H54 (cell line): ENCODE measurements at regions not wholly inside any gene's neighbourhood (a gene's known extent, or its start where the extent isn't known, plus 50 kb on each side); places are given as distances from the start of the nearest gene placed in this dataset.
"Not testable (repeated sequence)": the region's sequence is repeated elsewhere in the genome, so short reads cannot be mapped to it uniquely, and the experiment has no call there.

ENCODE experiments used
- DNase-seq: peaks from one replicate; pipeline ENCODE4 v3.0.0; 2011; ENCODE audit warnings: low spot score, mixed read lengths; ENCODE audit not compliant: insufficient read length
- FAIRE-seq: peaks from 3 replicates; lab custom pipeline; 2011; peaks lifted over from hg19 to GRCh38; lab: Jason Lieb, UNC
- POLR2A ChIP-seq: IDR thresholded peaks from 2 replicates; pipeline ENCODE4 v1.6.1; 2011; ENCODE audit warnings: low read depth, mild to moderate bottlenecking, low read length

- no peak for TF ChIP-seq POLR2A
- FAIRE-seq (no peak), DNase-seq (no peak)
Observed at GRCh38 chr22:23466351-23466750, 113.7 kb downstream of the IGLL1 start.

DNA sequence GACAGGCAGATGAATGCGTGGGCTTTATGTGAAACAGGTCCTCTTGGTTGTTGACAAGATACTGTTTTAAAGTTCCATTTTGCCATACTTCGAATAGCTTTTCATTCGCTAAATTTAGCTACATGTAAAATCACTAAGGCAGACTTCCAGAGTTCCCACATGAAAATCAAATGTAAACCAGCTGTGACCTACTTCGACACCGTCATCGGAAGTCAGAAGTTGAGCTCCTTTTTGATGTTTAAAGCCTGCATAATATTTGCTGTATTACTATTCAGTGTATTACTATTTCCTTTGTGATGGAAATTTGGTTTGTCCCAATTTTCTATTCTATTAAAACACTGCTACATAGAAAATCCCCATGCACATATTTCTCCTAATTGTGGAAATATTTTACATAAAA, 115.3 kb downstream of the IGLL1 start:
- DNase-seq, FAIRE-seq: not testable (repeated sequence)

DNA sequence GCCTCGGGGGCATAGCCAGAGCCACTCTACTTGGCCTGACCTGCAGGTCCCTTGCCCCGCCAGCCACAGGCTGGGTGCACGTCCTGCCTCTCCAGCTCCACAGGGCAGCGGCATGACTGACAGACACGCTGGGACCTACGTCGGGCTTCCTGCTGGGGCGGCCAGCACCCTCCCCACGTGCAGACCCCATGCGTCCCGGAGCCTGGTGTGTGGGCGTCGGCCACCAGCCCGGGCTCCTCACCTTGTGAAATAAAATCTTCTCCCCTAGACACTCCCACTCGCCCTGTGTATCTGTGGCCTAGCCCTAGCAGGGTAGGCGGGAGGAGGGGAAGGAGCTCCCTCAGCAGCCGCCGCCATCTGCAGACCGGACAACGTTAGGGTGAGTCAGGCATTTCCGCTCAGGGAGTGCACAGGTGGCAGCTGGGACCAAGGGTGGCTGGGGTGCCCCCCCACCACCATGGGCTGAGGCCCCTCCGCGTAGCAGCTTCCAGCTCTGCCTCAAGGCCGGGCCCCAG, 119.5 kb downstream of the IGLL1 start:
- not testable (repeated sequence) for FAIRE-seq, DNase-seq

DNA sequence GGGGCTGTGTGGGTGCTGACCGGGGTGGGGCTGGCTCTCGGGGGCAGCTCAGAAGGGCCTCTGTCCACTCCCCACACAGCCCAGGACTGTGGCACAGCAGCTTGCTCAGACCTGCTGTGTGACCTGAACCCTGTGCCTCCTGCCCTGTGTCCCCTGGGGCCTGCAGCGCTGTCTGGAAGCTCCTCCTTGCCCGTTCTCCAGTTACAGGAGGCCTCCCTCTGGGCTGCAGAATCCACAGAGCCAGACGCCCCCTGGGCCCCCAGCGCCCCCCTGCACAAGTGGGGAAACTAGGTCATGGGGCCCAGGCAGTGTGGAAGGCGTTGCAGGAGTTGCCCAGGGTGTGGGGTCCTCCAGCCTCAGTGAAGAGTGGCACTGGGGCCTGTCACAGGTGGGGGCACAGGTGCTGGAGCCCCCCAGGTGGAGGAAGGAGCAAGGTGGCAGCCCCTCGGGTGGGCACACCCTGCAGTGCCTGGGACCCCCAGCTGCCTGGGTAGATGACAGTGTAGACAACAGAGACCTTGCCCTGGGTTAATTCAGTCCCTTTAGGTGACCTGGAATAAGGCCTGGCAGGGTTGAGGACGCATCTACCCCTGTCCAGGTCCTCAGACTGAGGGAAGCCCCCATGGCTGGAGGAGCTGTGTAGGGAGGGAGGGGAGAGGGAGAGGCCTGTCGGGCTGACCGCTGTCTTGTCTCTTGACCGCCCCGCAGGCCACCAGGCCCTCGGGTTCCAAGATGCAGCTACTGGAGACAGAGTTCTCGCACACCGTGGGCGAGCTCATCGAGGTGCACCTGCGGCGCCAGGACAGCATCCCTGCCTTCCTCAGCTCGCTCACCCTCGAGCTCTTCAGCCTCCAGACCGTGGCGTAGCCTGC, 120.2 kb downstream of the IGLL1 start:
- not testable (repeated sequence) for DNase-seq, FAIRE-seq

DNA sequence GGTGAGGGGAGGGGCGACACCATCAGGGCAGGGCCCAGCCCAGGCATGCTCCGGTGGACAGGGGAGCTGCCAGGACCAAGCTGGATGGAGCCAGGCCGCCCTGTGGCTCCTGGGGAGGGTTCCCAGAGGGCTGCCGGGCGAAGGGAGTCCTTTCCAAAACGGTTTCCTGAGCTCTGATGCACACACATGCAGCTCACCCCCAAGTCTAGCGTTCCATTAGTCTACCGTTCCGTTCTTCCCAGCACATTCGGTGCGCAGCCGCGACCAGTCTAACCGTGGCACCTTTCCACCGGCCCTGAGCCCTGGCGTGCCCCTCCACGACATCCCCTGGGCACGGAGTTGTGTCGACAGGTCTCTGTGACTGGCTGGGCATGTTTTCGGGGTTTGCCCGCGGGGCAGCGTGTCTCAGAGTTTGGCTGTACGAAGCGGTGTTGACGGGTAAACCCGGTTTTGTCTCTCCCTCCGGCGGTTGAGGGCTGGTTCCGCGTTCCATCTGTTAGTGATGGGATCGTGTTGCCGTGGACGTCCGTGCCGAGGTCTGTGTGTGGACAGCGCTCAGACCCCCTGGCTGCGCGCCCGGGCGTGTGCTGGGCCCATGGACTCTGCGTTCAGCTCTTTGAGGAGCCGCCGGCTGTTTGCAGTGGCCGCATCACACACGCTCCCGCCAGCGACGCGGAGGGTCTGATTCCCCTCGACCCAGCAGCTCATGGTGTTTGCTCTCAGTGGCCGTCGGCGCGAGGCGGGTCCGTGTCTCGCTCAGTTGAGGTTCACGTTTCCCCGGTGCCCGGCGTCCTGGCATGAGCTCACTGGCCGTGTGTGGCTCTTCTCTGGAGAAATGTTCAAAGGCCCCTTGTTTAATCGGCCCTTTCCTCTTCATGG, 121.2 kb downstream of the IGLL1 start:
- FAIRE-seq (no peak), DNase-seq (no peak)
- TF ChIP-seq POLR2A: no peak

GRCh38 chr22:23457380-23457985, 122.6 kb downstream of the IGLL1 start:
- no peak for FAIRE-seq
- no peak for DNase-seq
- no peak for TF ChIP-seq POLR2A

- DNase-seq, FAIRE-seq: not testable (repeated sequence)
Observed at GRCh38 chr22:23456666-23457379, 123.3 kb downstream of the IGLL1 start.

DNA sequence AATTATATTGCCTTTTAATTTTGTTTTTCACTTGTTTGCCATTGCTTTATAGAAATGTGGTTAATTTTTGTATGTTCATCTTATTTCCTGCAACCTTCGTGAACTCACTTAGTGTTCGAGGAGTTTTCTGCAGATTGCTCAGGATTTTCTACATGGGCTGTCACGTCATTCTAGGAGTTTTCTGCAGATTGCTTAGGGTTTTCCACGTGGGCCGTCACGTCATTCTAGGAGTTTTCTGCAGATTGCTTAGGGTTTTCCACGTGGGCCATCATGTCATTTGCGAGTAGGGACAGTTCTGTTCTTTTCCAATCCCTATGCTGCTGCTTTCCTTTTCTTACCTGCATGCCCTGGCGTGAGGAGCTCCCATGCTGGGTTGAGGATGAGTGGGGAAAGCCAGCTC, 125.7 kb downstream of the IGLL1 start:
- FAIRE-seq, DNase-seq: not testable (repeated sequence)

DNA sequence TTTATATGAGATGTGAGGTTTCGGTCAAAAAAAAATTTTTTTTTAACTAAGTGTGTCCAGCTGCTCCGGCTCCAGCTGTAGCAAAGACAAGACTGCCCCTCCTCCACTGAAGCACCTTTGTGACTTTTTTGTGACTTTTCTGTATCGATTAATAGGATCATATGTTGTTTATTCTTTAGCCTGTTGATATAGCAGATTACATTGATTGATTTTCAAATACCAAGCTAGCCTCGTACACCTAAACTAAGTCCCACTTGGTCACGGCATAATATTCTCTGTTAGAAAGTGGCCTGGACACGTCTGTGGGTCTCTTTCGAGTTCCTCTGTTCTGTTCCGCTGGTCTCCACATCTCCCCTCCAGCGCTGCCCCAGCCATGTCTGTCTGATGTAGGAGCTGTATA, 126.8 kb downstream of the IGLL1 start:
- FAIRE-seq (no peak), DNase-seq (no peak)
- TF ChIP-seq POLR2A: no peak

DNA sequence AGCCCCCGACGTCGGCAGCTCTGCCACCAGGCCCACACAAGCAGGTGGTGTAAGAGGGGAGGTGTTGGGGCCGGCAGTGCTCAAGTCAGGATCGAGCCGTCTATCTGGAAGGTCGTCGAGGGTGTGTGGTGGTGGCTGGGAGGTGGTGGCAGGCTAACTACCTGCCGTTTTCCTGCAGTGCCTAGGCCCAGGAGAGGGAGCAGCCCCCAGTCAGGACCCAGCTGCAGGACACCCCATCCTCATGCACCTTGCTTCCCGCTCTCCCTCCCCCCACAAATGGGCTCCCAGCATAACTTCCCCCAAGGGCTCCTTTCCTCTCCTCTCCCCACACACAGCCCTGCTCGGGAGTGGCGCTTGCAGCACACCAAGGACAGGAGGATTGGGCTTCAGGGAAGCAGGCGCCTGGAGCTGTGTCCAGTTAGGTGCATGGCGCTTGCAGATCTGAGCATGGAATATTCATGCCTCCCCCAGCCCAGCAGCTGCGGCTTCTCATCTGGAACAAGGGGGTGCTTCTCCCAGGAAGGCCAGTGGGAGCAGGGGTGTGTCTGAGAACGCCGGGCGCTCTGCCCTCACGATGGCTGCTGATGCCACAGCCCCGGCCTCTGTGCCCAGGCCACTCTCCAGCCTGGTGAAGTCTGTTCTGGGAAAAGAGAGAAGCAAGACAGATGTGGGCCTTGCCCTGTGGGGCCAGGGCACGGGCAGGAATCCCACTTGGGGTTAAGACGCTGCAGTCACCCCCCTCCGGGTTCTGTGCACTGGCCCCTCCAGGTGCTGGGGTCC, 127.7 kb downstream of the IGLL1 start:
- FAIRE-seq (no peak), DNase-seq (no peak)
- TF ChIP-seq POLR2A: no peak

DNA sequence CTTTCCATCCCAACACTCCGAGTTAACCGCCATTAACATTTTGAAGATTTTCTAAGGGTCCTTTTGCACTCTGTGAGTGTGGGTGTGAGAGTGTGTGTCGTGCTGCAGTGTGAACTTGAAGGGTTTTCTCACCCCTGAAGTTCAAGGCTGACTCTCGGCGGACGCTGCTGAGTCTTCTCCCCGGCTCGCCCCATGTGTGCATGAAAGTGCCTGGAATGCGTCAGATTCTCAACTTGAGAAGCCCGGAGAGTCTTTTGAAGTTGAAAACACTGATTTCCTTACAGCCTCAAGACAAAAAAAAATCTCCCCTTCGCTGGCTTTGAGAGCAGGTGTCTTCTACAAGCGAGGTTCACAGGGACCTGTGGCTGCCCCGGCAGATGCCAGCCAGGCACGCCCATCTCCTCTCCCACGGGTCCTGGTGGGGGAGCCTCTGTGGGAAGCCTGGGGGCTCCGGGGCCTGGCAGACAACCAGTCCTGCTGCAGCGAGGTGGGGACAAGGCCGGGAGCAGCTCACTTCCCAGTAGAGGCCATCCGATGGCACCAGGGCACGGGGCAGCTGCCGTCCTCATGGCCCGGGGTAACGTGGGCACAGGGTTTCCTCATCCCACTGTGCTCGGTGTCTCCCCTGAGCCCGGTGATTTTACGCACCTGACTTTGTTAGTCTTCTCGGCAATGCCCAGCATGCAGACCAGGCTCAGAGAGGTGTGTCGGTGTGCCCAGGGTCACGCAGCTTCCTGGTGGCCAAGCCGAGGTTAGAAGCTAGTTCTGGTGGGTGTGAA, 128.4 kb downstream of the IGLL1 start:
- not testable (repeated sequence) for FAIRE-seq

GRCh38 chr22:23450821-23451220, 129.3 kb downstream of the IGLL1 start:
- not testable (repeated sequence) for DNase-seq, FAIRE-seq

More for the DNA sequence above, 128.4 kb downstream of the IGLL1 start:
- not testable (repeated sequence) for DNase-seq

GRCh38 chr22:23450434-23450795, 129.7 kb downstream of the IGLL1 start:
- FAIRE-seq (no peak), DNase-seq (no peak)
- no peak for TF ChIP-seq POLR2A

- not testable (repeated sequence) for FAIRE-seq, DNase-seq
Observed at GRCh38 chr22:23449748-23450433, 130.2 kb downstream of the IGLL1 start.

GRCh38 chr22:23448499-23449288, 131.4 kb downstream of the IGLL1 start:
- FAIRE-seq, DNase-seq: not testable (repeated sequence)
